Occipital lobe (tissue), 1 donor: ENCODE measurements at regions not wholly inside any gene's neighbourhood (a gene's known extent, or its start where the extent isn't known, plus 50 kb on each side); places are given as distances from the start of the nearest gene placed in this dataset.

Experiments used
- DNase-seq: peaks from one replicate; lab custom pipeline; 2025; lab: John Stamatoyannopoulos, UW

DNA sequence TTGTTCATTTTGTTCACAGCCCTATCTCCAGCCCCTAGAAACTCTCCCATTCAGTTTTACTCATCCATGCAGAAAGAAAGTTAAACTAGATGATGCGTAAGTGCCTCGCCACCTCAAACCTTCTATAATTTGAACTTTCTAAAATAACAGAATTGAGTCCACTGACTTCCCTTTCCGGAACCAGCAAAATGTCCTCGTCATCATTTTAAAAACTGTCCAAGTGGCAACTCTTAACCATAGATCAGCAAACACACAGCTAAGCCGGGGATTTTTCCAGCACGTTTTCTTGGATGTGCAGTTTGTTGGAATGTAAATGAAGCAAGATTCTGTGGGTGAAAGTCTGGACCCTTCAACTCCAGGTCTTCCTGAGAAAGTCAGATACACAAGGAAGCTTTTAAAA, 369.7 kb upstream of the ERCC4 start:
- no peak for DNase-seq

DNA sequence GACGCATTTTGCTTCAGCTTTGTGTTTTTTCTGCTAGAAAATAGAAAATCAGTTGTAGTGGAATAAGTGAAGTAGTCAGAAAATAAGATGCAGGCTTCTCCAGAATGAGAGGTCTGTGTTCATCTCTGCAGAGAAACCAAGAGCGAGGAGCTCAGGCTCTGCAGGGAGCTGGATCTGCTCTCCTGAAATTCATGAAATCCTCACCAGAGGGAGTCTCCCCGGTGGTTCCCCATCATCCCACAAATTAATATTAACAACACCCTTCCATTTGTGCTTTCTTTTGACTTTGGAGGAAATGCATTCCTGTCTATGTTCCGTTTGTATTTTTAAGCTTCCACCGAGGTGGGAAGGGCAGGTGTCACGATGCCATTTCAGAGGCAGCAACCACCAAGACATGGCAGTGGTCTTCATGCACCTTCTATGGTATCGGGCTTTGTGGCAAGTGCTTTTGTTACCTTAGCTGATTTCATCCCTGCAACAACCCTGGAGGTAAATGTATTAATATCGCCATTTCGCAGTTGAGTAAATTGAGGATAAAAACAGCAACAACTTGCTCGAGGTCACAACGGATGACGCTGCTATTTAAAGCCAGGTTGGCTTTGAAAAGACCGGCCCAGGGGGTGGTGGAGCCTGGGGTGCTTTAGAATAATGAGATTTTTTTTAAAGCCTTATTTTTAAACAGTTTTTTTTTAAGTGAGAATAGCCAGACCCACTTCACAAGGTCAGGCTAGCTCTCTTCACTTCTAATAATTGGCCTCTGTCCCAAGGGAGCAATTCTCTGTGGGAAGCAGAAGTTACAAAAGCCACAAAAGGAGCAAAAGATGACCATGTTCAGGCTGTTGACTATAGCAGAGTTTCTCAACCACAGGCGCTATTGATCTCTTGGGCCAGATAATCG, 367.6 kb upstream of the ERCC4 start:
- no peak for DNase-seq

DNA sequence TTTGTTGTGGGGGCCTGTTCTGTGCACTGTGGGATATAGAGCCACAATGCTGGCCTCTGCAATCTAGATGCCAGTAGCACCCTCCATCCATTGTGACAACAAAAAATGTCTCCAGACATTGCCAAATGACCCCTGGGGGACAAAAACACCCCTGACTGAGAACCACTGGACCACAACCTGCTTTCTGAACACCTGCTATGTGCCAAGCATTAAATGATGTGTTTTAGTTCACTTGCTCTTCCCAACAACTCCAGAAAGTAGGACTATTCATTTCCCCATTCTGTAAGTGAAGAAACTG, 367.0 kb upstream of the ERCC4 start:
- DNase-seq: no peak

DNA sequence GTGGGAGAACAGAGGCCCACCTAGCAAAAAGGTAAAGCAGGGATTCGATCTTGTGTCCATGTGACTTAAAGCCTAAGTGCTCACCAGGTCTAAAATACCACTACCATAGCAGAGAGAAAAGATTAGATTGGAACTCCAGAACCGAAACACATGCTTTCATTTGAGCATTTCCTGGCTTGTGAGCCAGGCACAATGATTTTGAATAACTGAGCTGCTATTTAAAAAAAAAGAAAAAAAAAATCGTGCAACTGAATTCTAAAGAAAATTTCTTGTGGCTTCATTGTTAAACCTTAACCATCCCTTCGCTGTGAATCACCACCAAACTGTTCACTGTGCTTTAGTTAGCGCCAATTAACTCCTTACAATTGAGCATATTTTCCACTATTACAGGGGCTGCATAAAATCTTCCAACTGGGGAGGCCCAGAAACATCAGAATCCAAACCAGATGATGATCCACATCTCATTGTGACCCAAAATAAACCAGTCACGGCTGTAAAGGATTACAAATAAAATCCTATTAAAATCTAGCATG, 366.4 kb upstream of the ERCC4 start:
- no peak for DNase-seq

DNA sequence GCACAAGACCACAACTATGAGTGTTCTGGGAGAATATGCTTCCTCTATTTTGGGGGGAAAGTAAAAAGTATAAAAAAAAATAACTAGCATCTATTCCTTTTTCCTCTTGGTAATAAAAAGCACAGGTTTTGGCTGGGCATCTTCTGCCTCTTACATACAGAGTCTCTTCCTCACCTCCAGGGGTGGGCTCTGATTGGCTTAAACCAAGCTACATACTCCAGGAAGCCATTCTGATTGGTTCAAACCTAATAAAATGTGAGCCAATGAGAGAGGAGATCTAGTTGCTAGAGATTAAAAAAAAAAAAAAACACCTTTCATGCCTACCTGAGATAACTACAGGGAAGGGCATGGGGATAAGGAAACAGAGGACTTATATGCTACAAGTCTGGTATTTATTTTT, 365.9 kb upstream of the ERCC4 start:
- no peak for DNase-seq

DNA sequence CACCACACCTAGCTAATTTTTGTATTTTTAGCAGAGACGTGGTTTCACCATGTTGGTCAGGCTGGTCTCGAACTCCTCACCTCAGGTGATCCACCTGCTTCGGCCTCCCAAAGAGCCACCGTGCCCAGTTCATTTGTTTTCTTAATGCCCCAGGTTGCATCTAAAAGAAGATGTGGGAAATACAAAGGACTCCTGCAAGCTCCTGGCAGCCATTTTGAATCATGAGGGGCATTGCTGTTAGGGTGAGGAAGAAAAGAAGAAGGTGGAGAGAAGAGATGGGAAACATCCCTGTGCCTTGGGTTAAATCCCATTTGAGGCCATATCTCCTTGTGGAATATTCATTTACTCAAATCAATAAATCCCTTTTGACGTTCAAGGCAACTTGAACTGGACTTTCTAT, 365.3 kb upstream of the ERCC4 start:
- no peak for DNase-seq

DNA sequence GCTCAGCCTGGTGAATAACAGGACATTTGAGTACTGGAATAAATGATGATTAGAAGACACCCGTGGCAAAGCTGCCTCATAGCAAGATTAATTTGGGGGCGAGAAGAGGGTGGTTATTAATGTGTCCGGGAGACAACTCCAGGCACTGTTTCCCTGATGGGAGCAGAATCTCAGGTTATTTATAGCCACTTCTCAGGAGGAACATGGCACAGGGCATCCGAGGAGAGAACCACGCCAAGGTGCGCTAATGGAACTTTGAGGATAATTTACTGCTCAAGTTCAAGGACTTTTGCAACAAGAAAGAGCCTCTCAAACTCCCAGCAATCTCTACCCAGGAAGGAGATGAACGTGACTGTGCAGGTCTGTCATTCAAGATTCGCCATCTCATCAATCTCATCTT, 362.5 kb upstream of the ERCC4 start:
- no peak for DNase-seq

DNA sequence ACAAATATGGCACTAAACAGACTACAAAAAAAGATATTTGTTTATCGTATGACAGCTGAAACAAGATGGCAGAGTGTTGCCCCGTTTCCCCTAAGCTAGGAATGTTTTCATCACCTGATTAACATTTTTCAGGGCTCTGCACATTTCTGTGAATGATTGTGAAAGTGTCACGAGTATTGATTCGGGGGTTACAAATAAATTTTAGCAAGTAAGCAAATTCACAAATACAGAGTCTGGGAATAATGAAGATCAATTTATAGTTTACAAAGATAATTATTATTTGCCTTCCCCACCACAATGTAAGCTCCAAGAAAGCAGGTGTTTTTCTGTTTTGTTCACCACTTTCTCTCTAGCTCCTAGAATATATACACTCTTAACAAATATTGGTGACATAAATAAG, 361.2 kb upstream of the ERCC4 start:
- no peak for DNase-seq

DNA sequence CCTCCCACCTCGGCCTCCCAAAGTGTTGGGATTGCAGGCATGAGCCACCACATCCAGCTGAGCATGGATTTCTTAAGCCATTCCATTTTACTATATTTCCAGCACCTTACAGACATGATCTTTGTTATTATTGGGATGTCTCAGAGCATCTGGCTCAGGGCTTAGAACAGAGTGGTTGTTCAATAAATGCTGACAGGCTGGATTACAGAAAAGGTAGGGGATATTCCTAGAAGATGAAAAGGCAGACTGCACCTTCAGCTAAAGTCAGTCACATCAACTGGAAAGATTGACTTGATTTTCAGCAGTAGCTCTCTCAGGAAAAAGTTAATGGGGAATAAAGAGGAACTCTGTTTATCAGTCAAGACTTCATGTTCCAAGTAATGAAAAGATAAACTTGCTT, 360.3 kb upstream of the ERCC4 start:
- DNase-seq: no peak

DNA sequence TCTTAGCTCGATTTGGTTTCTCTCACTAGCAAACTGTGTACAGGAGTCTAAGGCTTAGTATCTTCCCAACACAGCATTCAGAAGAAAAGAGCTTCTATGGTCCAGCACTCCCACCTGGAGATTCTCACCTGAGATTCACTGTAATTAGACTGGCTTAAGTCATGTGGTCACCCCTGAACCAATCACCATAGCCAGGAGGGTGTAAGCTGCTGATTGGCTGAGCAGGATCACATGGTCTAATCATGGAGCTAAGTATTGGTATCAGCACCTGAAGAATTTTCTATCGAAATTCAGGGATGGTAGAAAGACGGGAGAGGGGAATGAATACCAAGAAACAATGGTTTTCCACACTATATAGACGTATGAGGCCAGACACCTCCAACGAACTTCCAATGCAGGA, 359.8 kb upstream of the ERCC4 start:
- no peak for DNase-seq

DNA sequence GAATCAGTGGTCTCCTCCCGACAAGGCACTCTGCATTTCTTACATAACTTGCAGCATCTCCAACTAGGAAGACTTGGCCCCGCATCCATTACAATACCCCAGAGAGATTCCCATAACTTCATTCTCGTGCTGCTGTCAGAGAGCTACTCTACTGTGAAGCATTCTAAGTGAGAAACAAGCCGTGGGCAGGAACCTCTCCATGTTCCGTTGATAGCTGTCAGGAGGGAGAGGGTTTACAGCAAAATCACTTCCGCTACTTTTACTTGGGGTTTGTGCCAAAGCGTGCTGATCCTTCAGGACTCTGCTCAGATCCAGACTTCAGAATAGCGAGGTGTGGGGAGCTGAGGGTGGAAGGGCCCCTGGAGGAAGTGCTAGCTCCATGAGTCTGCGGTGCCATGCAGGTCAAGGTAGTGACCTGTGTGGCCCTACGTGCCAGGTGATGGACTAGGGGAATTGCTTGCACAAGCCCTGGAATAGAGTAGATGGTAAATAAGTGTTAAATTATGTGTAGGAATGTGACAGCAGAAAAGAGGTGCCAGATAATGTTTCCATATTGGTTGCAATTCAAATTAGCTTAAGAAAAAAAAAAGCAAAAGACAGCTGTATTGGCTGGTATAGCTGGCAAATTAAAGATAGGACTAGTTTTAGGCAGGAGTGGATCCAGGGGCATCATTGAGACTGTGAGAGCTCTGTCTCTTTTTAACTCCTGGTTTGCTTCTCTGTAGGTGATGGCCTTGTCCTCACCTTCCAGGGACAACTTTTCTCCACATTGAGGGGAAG, 358.5 kb upstream of the ERCC4 start:
- no peak for DNase-seq

DNA sequence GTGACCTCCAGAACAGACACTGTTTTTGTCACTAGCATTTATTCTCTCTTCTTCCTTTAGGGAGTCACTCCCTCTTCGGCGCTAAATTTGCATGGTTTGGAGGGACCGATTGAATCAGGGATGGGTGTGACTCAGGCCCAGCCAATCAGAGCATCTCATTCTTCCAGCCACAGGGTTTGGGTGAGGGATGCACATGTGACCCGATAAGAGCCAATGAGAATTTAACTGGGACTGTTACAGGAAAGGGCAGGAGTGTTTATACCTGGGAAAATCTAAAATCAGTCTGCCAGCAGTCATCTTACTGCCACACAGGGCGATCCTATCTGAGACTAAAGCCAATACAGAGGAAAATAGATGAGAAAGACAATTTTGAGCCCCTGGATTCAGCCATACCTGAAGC, 351.2 kb upstream of the ERCC4 start:
- no peak for DNase-seq

DNA sequence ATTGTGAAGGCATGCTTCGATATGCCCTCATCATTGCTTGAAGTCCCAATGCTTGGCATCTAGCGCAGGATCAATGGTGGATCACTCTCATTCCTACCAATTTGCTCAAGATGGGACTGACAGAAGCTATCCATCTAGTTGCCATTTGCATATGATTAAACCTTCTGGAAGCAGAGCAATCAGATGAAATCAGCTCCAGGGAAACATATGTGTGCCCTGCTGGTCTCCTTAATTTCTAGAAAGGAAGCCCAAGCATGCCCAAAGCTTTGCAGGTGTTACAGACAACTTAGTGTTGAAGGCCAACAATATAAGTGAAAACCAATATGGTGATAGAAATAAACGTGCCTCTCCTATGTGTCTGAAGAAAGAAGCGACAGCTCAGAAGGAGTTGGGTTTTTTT, 350.0 kb upstream of the ERCC4 start:
- no peak for DNase-seq

DNA sequence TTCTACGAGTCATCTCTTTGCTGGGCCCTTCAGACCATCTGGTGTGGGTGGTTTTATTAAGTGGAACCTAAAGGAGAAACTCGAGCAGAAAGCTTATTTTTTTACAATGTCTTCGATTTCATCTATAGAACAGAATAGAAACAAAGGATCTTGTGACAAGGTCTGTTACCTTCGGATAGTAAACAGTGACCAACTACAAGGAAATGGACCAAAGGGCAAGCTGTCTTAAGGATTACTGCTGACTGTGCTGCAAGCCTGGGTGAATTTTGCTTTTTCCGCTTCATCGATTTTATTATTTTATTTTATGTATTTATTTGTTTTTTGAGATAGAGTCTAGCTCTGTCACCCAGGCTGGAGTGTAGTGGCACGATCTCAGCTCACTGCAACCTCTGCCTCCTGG, 348.9 kb upstream of the ERCC4 start:
- DNase-seq: no peak

DNA sequence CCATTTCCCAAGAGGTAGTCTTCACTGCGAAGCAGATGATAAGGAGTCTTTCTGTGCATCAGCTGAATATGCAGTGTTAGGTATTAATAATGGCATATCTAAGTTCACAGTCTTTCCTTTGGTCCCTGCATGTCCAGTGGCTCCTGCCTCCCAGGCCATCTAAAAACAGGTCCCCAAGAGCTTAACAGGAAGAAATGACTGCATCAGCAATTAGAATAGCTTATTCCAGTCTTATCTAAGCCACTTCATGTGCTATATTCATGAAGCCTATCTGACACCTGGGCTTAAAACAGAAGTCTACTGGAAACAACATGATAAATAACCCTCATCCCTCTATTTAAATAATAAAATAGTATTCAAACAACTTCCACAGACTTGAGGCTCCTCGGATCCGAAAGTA, 346.1 kb upstream of the ERCC4 start:
- DNase-seq: no peak

DNA sequence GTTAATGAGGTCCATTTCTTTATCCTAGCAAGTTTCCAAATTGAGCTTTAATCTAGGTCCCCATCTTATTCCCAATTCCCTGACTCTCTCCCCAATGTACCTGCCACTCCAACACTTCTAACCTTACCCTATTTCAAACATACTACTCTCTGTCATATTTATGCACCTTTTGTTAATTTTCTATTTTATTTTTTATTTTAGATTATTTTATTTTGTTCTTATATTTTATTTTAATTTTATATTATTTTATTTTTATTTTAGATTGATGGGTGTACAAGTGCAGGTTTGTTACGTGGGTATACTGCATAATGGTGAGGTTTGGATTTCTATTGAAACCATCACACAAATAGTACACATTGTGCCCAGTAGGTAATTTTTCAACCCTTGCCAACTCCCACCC, 333.9 kb upstream of the ERCC4 start:
- no peak for DNase-seq

DNA sequence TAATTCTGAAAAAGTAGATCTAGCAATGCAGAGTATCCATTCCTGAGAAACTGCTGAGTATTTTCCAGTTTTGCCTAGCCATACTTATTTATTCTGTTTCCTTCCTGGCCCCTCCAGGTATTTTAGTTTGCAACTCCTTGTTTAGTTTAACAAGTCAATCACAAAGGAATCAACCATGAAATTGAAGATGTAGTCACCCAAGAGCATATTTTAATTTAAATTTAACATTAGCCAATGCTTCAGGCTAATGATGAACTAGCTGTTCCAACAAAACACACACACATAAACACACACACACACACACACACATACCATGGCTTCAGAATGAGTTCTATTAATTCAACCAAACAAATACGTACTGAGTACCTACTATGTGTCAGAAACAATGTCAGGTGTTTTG, 332.8 kb upstream of the ERCC4 start:
- no peak for DNase-seq

DNA sequence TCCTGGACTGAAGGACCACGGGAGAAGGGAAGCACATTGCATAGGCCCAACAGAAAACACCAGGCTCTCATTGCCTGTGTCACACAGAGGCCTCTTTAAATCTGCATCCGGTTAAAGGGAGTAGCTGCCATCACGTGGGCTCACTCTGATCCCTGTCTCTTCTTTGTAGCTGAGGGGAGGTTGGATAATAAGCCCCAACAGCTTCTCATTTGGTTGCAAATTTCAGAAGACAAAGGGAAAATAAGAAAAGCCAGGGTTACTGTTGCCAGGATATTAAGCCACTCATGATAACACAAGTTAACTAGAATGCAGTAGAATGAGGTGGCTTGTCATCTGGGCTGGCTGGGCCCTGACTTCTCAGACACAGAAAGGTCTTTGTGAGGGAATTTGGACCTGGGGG, 325.1 kb upstream of the ERCC4 start:
- no peak for DNase-seq

DNA sequence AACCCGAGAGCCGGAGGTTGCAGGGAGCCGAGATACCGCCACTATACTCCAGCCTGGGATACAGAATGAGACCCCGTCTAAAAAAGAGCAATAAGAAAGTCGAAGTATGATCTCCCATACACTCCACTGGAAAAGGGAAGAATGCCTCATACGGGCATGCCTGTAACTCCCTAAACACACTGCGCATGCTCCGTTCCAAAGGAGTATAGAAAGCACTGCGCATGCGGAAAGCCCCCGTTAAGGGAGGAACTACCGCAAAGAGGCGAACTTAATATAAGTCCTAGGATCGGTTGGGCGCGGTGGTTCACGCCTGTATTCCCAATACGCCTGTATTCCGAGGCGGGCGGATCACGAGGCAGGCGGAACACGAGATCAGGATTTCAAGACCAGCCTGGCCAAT, 313.1 kb upstream of the ERCC4 start:
- DNase-seq: no peak

DNA sequence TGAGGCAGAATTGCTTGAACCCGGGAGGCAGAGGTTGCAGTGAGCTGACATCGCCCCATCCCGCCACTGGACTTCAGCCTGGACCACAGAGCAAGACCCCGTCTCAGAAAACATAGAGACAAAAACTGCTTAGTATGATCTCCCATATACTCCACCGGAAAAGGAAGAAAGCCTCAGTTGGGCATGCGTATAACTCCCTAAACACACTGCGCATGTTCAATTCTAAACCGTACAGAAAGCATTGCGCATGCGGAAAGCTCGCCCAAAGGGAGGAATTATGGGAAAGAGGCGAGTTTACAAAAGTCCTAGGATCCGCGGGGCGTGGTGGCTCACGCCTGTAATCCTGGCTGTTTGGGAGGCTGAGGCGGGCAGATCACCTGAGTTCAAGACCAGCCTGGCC, 312.7 kb upstream of the ERCC4 start:
- DNase-seq: no peak

DNA sequence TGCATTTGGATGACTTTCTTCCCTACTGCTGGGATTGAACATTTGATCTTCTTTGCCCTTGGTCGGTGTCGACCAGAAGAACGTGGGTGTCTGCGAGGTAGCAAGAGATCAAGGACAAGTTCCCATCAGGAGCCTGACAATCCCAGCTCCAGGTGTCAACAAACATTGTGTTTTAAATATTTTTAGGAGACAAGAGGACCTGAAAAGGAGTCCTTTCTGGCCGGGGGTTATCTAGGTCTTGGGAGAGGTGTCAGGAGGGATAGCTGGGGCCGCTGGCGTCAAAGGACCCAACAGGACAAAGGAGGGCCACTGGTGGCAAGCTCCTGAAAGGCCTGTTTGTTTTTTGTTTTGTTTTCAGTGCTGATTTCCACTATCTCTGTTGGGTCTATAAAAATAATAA, 308.4 kb upstream of the ERCC4 start:
- DNase-seq: no peak

DNA sequence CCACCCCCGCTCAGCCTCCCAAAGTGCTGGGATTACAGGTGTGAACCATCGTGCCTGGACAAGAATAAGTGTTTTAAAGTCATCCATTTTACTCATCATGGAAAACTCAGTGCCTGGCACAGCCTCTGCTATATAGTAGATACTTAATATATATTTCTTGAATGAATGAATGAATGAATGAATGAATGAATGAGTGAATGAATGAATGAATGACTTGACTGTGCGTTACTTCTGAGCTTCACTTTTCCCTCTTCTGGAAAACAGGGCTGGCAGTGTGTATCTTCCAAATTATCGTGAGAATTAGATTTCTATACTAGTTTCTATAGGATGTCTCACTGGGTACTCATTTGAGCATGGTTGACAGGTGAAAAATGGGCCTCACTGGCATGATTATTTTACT, 307.3 kb upstream of the ERCC4 start:
- DNase-seq: no peak

DNA sequence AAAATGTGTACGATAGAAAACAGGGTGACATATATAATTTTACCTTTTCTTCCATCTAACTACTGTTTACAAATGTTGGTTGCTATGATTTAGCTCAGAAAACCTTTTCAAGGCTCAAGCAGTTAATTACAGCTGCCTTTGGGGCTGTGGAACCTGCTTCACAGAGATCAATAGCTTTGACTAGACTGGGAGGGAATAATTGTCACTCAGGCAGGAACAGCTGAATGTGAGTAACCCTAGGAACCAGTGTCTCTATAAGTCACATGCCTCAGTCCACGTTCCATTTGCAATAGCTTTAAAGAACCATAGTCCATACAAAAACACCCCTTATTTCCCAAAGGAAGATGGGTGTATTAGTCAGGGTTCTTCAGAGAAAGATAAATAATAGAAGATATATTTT, 306.8 kb upstream of the ERCC4 start:
- DNase-seq: no peak
